GM18499 (cell line): ENCODE measurements at regions not wholly inside any gene's neighbourhood (a gene's known extent, or its start where the extent isn't known, plus 50 kb on each side); places are given as distances from the start of the nearest gene placed in this dataset.
"Not testable (repeated sequence)": the region's sequence is repeated elsewhere in the genome, so short reads cannot be mapped to it uniquely, and the experiment has no call there.

Experiments
- ATAC-seq: cut with Tn5 transposase; IDR thresholded peaks from one replicate; pipeline ENCODE4 v1.9.1; 2021; ENCODE audit warnings: moderate number of reproducible peaks; ENCODE audit not compliant: insufficient read depth, unreplicated experiment

DNA sequence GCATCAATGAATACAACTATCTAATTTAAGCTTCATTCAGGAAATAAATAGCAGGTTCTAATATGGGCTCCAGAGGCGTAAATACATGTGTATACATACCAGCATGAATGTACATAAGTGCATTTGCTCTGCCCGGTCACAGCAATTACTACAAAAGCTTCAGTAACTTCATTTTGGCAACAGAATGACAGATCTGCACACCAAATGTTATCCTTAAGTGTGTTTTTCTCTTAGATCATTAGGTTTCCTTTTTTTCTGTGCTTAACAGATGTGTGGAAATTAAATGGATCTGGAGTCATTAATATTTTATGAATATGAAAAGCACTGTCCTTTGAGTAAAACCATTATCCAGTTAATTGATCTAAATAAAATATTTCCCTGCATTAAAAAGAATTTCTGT, 159.0 kb upstream of the MEOX2 start:
- ATAC-seq = no peak

DNA sequence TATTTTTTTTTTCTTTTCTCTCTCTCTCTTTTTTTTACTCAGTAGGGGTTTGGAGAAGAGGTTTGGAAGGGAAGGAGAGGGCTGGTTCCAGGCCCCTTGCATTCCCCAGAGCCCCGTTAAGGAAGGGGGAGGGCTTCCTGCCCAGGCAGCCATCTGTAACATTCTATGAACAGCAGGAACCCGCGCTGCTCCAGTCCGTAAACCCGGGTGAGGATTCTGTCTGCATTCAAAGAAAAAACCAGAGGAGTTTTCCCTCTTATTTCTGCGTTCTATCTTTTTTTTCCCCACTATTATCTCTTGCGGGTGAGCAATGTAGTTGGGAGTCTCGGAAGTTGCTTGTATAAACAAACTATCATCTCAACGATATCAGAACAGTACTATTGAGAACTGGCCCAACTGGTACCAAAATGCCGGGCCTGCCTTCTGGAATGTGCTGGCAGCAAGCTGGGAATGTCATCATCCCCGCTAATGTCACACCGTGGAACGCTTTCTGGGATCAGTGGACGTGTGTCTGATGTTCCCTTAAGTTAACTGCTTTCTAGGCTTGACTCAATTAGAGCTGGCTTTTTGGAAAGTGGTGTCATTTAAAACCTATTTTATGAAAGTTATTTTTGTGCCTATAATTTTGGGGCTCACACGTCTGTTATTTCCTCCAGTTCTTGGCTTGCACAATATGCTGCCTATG, 153.1 kb upstream of the MEOX2 start:
- ATAC-seq = no peak

DNA sequence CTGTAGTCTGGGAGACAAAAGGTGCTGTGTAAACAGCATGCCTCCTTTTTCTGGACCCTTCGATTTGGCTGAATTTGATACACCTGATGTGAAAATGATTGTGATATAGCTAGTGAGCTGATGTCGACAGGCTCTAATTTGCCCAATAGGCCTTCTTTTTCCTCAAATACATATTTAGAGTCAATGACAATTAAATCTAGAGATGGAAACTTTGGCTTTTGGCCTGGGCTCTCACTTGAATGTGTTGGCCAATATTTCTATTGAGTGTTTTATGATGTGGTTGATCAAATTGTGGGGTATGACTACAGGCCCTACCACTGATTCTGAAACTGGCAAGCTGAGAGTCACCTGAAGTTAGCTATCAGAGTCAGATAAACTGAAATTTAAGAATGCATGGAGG, 151.8 kb upstream of the MEOX2 start:
- ATAC-seq = no peak

DNA sequence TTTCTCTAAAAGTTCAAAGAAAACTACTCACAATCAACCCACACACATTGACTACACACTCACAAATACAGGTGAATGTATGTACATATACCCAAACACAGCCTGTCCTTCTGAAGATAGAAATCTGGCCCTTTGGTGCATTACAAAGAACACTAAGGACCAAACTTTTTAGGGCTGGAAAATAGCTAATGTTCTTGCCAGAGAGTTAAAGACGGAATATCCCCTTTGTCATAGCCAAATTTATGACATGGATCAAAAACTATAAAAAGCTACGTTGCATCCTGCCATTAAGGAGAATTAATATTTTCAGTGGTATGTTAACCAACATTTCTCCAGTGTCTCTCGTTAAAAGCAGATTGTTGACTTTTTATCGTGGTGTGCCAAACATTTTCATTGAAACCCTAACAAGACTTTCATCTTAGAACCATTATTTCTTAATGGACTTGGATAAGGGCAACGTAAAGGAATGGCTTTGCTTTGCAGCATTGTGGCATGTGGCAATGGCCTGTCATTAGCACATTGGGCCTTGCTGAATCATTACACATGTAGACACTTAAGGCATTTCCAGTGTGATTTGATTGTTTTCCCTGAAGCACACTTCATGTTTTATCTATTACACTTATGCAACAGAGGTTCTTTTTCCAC, 150.9 kb upstream of the MEOX2 start:
- ATAC-seq = no peak

DNA sequence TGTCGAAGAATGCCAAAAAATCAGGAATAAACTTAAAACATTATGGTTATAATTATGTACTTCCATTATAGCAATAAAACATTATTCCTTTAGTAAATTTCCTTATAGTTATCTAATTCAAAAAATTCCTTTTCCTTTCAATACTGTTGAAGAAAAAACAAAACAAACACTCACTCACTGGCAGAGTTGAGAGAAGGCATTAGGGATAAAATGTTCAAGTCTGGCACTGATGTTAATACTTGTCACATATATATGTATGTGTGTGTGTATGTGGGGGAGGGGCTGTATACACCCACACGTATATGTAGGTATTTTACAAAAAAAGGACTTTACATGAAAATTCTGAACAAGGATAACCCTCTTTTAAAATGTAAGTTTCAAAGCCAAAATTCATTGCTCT, 150.2 kb upstream of the MEOX2 start:
- ATAC-seq = no peak

DNA sequence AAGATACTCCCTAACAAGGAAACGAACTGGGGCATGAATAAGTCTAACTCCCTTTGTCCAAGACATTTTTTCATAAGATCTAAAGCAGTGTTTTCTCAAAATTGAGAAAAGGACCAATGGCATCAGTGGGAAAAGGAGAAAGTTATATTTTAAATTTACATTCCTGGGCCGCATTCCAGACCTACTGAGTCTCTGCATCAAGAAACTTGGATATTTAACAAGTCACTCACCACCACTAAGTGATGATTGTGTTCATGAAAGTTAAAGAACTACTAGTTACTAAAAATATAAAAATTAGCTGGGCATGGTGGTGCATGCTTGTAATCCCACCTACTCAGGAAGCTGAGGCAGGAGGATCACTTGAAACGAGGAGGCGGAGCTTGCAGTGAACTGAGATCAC, 149.6 kb upstream of the MEOX2 start:
- no peak for ATAC-seq

DNA sequence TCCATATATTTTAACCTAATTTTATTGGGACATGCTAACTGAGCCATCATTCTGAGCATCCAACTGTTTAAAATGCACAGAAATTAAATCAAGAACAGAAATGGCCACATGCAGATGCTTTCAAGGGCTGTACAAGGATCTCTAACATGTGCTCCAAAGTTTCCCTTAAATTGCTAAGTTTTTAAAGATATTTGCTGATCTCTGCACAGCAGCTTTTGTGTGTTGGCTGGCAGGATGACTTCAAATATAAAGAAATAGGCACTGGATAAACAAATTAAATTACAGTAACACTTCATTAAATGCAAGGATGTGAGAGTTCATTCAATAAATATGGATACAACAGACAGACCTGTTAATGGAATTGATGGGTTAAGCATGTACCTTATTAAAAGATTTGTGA, 148.0 kb upstream of the MEOX2 start:
- ATAC-seq = no peak

DNA sequence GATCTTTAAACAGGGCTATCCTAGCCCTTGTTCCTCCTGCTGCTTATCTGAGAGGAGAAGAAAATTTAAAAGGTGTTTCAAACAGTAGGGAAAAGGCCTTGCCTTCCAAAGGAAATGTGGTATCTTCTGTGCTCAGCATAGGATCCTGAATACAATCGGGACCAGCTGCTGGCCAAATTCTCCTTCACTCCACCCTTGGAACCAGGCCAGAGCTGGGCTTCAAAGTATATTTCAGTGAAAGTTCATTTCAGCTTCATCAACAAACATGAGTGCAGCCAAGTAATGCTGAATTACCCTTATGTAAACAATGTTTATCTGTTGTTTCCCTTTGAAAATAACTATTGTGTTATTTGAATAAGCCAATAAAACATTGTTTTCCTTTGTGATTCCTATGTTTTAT, 146.5 kb upstream of the MEOX2 start:
- no peak for ATAC-seq

DNA sequence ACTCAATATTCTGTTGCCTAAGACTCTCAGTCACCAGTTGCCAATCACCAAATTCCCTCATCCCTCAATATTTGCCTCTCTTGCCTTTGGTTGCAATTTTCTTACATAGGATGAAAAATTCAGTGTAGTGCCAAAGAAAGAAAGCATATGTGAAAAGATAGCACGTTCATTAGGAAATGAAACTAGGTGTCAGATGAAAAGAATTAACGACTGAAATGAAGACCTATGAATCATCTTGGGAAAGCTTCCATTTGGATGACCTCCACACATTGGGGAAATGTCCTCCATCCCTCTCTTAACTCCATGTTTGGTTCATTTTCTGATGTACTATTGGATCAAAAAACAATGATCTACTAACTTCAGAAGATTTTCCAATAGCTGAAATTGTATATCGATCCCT, 145.1 kb upstream of the MEOX2 start:
- ATAC-seq = no peak

DNA sequence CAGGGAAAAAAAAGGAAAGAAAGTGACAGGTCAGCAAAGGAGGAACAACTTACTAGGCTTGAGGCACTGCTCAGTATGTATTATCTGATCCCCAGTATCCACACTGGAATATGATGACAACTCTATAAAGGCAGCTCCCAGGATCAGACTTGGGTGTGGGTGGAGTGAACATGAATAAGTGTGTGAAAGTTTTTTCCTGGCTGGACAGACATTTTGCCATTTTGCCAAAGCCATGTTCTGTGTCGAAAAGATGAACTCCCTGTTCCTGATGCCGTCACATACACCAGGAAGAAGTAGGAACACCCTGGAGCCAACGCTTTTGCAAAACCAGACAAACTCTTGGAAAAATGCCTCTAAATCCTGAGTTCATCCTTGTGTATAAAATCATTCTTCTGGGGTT, 143.2 kb upstream of the MEOX2 start:
- no peak for ATAC-seq

DNA sequence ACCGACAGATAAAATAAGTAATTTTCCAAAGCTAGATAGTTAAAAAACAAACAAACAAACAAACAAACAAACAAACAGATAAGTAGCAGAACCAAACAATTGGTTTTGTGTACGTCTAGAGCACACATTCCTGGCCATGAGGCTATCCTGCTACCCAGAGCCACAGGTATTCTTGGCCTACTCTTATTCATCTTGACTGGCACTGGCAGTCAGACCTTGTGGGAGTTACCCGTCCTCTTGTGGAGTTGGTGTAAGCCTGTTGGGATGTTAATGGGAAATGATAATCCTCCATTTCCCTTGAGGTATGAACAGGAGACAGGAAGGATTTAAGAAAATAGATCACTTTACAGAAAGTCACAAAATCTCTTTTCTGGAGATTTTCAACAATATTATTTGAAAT, 142.4 kb upstream of the MEOX2 start:
- no peak for ATAC-seq

DNA sequence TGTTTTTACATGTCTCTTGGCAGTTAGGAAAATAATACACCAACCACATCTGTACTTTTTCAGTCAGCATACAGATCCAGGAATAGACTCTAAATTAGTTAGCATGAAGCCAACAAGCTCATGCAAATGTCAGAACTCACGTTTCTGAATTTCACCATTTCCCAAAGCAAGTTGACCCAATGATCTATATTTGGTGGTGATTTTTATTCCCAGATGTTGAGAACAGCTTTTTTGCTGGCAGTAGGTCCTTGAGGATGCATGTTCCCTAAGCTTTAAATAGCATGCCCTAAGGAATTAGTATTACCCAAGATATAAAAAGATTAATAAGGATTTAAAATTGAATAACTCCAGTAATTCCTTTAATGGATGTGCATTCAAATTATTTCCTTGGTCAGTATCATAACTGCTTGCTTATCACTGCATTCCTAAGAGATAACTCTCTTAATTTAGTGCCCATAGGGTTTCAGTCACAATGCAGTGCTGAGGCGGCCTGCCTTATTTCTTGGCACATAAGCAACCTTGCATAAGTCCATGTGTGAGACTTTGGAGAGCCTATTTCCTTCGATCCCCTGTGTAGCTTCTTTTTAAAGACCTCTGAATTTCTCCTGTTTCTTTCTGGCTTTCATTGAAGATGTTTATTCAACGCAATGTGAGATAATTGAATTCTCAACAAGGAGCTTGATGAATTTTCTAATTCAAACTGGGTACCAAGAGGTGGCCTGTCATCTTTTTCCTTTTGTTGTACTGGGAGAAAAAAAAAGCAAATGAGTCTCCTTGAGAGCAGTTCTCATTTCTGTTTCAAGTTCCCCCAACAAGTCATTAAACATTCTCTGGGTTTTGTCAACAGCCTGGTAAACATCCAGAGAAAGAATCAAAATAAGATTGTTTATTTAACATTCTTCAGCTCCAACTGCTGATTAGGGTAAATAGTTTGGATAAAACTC, 135.3 kb upstream of the MEOX2 start:
- no peak for ATAC-seq

DNA sequence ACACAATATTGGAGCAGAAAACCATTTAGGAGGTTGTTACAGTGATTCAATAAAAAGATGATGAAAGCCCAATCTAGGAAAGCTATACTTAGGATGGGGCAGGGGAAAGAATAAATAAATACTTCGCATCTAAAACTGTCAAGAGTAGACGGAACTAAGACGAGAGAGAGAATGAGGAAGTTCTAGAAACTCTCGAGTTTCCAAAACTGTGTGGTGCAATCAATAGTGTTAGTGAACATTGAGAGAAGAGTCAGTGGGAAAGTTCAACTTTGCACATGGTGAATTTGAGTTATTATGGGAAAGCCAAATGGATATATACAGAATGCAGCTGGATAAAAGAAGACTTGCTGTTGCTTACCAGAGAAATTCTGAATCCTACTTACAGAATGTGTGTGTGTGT, 133.8 kb upstream of the MEOX2 start:
- no peak for ATAC-seq

DNA sequence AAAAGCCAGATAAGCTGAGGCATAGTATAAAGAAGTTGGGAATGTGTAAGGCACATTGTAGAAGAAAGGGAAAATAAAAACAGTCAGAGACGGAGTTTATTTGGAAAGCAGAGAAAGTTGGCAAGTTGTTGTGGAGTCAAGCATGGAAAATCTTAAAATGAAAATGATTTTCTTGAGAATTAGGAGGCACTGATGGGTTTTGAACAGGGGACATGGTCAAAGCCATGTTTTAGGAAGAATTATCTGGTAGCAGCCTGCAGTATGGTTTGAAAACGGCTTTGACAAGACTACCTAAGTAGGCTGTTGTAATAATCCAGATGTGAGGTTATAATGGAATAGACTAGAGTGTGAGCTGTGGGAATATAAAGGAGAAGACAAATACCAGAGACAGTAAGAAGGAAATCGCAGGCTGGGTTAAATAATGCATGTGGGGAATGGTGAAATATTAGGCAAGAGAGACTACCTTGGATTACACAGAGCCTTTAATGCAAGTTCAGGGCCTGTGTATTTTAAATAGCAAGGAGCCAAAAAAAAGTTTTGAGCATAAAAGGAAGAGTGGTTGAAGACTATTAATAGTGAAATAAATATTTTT, 130.4 kb upstream of the MEOX2 start:
- ATAC-seq = no peak

DNA sequence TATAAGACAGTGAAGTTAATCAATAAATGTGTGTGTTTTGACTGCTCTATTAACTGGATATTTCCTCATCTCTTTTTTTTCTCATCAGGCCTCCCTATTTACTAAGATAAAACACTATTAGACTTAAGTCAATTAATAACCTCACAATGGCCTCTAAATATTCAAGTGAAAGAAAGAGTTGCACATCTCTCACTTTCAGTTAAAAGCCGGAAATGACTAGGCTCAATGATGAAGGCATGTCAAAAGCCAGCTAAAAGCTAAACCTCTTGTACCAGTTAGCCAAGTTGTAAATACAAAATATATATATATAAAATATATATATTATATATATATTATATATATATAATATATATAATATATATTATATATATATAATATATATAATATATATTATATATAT, 127.0 kb upstream of the MEOX2 start:
- no peak for ATAC-seq

DNA sequence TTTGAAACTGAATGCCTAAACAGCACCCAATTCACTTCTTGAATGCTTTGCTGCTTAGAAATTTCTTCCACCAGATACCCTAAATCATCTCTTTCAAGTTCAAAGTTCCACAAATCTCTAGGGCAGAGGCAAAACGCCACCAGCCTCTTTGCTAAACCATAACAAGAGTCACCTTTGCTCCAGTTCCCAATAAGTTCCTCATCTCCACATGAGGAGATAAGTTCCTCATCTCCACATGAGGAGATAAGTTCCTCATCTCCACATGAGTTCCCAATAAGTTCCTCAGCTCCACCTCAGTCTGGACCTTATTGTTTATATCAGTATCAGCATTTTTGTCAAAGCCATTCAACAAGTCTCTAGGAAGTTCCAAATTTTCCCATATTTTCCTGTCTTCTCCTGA, 123.9 kb upstream of the MEOX2 start:
- ATAC-seq = not testable (repeated sequence)

DNA sequence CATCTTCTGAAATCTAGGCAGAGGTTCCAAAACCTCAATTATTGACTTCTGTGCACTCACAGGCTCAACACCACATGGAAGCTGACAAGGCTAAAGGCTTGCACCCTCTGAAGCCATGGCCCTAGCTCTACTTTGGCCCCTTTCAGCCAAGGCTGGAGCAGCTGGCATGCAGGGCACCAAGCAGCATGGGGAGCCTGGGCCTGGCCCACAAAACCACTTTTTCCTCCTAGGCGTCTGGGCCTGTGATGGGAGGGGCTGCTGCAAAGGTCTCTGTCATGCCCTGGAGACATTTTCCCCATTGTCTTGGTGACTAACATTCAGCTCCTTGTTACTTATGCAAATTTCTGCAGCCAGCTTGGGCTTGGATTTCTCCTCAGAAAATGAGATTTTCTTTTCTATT, 123.5 kb upstream of the MEOX2 start:
- not testable (repeated sequence) for ATAC-seq

DNA sequence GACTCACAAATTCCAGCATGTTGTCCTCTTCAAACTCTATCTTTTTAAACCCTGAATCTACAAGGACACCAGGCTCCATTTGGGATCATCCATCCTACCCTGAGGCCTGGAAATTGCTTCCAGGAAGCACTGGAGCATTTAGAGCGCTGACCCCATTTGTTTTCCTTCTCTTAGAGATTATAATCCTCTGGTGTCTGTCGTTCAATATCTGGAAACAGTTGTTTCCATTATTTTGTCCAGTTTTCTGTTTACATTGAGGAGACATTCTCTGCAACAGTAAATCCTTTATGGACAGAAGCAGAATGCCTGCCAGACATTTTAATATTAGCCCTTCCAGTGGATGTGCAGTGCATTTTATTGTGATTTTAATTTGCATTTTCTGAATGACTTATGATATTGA, 119.4 kb upstream of the MEOX2 start:
- no peak for ATAC-seq

DNA sequence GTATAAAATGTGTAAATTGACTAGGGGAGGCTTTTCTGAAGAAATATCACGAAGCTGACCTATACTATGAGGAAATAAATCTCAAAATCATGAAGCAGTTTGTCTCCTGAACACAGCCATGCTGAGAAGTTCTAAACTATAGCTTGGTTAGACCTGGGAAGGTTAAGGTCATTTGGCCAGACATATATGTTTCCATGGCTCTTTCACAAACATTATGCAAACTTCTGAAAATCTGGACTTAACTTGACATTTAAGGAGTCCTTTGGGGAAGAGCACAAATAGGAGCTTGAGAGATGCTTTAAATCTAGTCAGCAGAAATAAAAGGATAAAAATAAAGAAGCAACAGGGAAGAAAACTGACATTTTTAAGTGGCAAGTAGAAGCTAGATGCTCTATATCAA, 115.9 kb upstream of the MEOX2 start:
- ATAC-seq = no peak

DNA sequence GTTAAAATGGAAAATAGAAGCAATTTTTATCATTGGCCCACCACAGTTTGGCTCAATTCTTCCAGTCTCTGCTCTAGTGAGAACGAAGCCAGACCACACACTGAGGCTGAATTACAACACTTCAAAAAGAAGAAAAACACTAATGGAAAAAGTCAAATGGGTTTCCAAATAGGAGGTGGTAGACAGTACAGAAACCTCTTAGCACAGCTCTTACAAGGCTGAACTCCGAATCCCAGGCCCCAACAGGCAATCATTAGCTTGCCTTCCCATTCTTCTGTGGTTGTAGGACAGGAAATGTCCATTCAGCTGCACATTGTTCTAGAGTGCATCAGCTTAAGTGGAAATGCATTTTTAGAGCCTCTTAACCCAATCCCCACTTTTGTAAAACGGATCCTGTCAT, 115.1 kb upstream of the MEOX2 start:
- no peak for ATAC-seq

DNA sequence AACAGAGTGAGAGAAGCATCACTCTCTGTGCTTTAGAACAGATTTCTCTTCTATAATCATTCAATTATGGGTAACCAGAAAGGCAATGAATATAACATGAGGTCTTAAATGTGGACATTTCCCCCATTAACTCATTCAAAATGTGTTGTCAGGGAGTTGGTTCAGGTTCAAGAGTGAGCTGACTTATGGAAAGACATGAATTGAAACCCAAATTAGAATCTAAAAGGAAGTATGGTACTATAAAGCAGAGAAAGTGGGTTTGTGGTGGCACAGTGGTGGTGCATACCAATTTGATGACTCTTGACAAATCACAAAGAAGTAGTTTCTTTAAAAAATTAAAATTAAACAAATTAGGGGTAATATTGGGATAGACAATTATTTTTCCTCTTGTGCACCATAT, 114.6 kb upstream of the MEOX2 start:
- no peak for ATAC-seq
